ENCODE measurements at regions not wholly inside any gene's neighbourhood (a gene's known extent, or its start where the extent isn't known, plus 50 kb on each side); places are given as distances from the start of the nearest gene placed in this dataset.

DNA sequence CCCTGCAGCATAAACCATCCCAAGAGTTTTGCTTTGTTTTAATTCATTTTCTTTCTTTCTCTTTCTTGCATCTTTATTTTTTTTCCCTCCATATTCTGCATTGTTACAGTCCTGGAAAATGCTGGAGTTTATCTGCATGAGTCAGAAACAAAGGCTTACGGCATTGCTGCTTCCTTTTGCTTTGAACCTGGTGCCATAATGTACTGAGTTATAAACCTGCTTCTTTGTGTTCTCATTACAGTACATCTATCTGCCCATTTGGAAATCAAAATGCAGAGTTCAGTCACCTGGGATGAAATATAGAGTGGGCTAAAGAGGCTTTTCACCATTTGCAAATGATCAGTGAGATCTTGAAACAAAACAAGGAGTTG, 1009.2 kb upstream of the FANCL start:
- Histone ChIP-seq H3K36me3 (ENCODE audit: control insufficient read depth, insufficient read depth, low read length) (no peaks in the 10 kb centered on the region), H3K4me3 (ENCODE audit: low read depth, low read length) (peak overlapping the region; percentile 23), H3K27me3 (ENCODE audit: control insufficient read depth, insufficient read depth, low read length) (no peaks in the 10 kb centered on the region)
- TF ChIP-seq, protein P1, sequence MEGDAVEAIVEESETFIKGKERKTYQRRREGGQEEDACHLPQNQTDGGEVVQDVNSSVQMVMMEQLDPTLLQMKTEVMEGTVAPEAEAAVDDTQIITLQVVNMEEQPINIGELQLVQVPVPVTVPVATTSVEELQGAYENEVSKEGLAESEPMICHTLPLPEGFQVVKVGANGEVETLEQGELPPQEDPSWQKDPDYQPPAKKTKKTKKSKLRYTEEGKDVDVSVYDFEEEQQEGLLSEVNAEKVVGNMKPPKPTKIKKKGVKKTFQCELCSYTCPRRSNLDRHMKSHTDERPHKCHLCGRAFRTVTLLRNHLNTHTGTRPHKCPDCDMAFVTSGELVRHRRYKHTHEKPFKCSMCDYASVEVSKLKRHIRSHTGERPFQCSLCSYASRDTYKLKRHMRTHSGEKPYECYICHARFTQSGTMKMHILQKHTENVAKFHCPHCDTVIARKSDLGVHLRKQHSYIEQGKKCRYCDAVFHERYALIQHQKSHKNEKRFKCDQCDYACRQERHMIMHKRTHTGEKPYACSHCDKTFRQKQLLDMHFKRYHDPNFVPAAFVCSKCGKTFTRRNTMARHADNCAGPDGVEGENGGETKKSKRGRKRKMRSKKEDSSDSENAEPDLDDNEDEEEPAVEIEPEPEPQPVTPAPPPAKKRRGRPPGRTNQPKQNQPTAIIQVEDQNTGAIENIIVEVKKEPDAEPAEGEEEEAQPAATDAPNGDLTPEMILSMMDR (IDR thresholded peaks at IDR 0.05; ENCODE audit: insufficient read depth, low read length, poor library complexity, severe bottlenecking), result no peak
- DNase-seq (ENCODE audit: low read depth), result peak; percentile 2

GRCh38 chr2:59249441-59250306, 1008.5 kb upstream of the FANCL start:
- TF ChIP-seq, protein P1 (IDR thresholded peaks at IDR 0.05; ENCODE audit: insufficient read depth, low read length, poor library complexity, severe bottlenecking), result no peak
- H3K27me3 ChIP-seq (ENCODE audit: control insufficient read depth, insufficient read depth, low read length), result no peaks in the 10 kb centered on the region
- DNase-seq (ENCODE audit: low read depth), result peak; percentile 0
- no peaks in the 10 kb centered on the region for H3K36me3 ChIP-seq (ENCODE audit: control insufficient read depth, insufficient read depth, low read length)
- H3K4me3 ChIP-seq (ENCODE audit: low read depth, low read length), result peak overlapping the region; percentile 23

DNA sequence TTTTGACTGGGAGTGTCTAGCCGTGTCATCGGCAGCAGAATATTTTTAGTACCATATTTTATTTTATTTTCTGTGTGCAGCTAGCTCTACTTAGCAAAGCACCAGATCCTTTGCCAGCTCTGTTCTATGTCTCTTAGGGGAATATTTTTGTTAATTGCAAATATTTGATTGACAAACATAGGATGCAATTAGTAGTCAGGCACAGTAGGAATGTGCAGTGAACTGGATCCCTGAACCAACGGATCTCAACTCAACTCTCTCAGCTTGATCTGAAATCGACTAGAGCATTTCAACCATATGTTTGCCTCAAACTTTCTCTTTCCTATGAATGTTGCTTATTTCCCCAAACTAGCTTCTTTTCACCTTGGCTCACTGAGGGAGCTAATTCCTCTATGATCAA, 998.0 kb upstream of the FANCL start:
- no peak overlapping the region for H3K4me3 ChIP-seq (ENCODE audit: low read depth, low read length)
- TF ChIP-seq, protein P1 (IDR thresholded peaks at IDR 0.05; ENCODE audit: insufficient read depth, low read length, poor library complexity, severe bottlenecking), result no peak
- H3K36me3 ChIP-seq (ENCODE audit: control insufficient read depth, insufficient read depth, low read length), result no peaks in the 10 kb centered on the region

GRCh38 chr2:59237311-59237710, 996.2 kb upstream of the FANCL start:
- no peaks in the 10 kb centered on the region for H3K36me3 ChIP-seq (ENCODE audit: control insufficient read depth, insufficient read depth, low read length)
- no peak overlapping the region for H3K4me3 ChIP-seq (ENCODE audit: low read depth, low read length)
- TF ChIP-seq, protein P1 (IDR thresholded peaks at IDR 0.05; ENCODE audit: insufficient read depth, low read length, poor library complexity, severe bottlenecking), result no peak
- no peaks in the 10 kb centered on the region for H3K27me3 ChIP-seq (ENCODE audit: control insufficient read depth, insufficient read depth, low read length)
- no peak for DNase-seq (ENCODE audit: low read depth)

More for the DNA sequence above, 998.0 kb upstream of the FANCL start:
- DNase-seq (ENCODE audit: low read depth), result no peak
- H3K27me3 ChIP-seq (ENCODE audit: control insufficient read depth, insufficient read depth, low read length), result no peaks in the 10 kb centered on the region

GRCh38 chr2:59236723-59237122, 995.6 kb upstream of the FANCL start:
- H3K27me3 ChIP-seq (ENCODE audit: control insufficient read depth, insufficient read depth, low read length), result no peaks in the 10 kb centered on the region
- H3K36me3 ChIP-seq (ENCODE audit: control insufficient read depth, insufficient read depth, low read length), result no peaks in the 10 kb centered on the region
- no peak overlapping the region for H3K4me3 ChIP-seq (ENCODE audit: low read depth, low read length)
- TF ChIP-seq, protein P1 (IDR thresholded peaks at IDR 0.05; ENCODE audit: insufficient read depth, low read length, poor library complexity, severe bottlenecking), result no peak
- DNase-seq (ENCODE audit: low read depth), result no peak

DNA sequence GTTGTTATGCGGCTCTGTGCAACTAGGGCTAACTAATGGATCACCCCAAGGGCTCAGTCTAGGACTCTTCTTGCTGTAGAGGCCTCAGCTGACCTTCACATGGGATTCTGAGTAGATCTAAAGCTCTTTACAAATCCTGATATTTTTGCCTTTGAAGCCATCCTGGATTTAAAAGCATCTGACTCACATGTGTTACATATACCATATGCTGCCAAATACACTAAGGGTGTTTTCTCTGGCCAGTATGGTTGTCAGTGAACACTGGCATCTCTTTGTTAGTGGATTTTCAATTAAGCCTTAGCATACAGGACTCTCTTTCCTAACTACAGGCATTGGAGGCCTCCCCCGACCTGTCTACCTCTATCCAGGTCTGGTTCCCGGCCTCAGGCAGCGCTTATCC, 992.8 kb upstream of the FANCL start:
- H3K27me3 ChIP-seq (ENCODE audit: control insufficient read depth, insufficient read depth, low read length), result no peaks in the 10 kb centered on the region
- no peaks in the 10 kb centered on the region for H3K36me3 ChIP-seq (ENCODE audit: control insufficient read depth, insufficient read depth, low read length)
- no peak overlapping the region for H3K4me3 ChIP-seq (ENCODE audit: low read depth, low read length)
- DNase-seq (ENCODE audit: low read depth), result no peak
- TF ChIP-seq, protein P1 (IDR thresholded peaks at IDR 0.05; ENCODE audit: insufficient read depth, low read length, poor library complexity, severe bottlenecking), result no peak

Data from kidney epithelial cell (primary cell).